ENCODE measurements at regions not wholly inside any gene's neighbourhood (a gene's known extent, or its start where the extent isn't known, plus 50 kb on each side); places are given as distances from the start of the nearest gene placed in this dataset.

- Histone ChIP-seq H3K4me3 (ENCODE audit: insufficient read depth in 1 of 2, low read depth in 1 of 2, low read length in 2 of 2) (no peak overlapping the region), H3K14ac (ENCODE audit: low read length in 2 of 2) (no peak overlapping the region), H3K79me1 (replicated peaks; ENCODE audit: low read length, poor library complexity, severe bottlenecking) (no peaks in the 10 kb centered on the region), H2BK5ac (ENCODE audit: low read depth, low read length, poor library complexity, severe bottlenecking) (no peak overlapping the region), H3K36me3 (ENCODE audit: control insufficient read depth in 1 of 2, insufficient read depth in 2 of 2, low read depth in 1 of 2, low read length in 2 of 2) (no peaks in the 10 kb centered on the region), H4K8ac (ENCODE audit: low read length) (no peak overlapping the region), H2AFZ (ENCODE audit: low read depth, low read length) (no peak overlapping the region), H2BK120ac (ENCODE audit: low read depth, low read length) (no peak overlapping the region), H3K9me3 (ENCODE audit: control insufficient read depth, low read length) (no peaks in the 10 kb centered on the region), H2BK15ac (ENCODE audit: low read depth, poor library complexity, severe bottlenecking) (no peak overlapping the region), H3K9ac (ENCODE audit: low read length) (no peak overlapping the region), H2AK5ac (ENCODE audit: low read length, severe bottlenecking) (no peak overlapping the region), H3K18ac (ENCODE audit: low read depth in 1 of 2, low read length in 2 of 2) (no peak overlapping the region), H3K23ac (ENCODE audit: low read length in 2 of 2) (no peak overlapping the region), H3K27ac (ENCODE audit: low read length, poor library complexity, severe bottlenecking) (no peak overlapping the region), H3K27me3 (ENCODE audit: control insufficient read depth in 1 of 2, insufficient read depth in 1 of 2, low read length in 2 of 2) (no peaks in the 10 kb centered on the region), H3K4ac (ENCODE audit: low read depth in 1 of 2, low read length in 2 of 2) (no peak overlapping the region), H3K4me1 (ENCODE audit: control insufficient read depth, insufficient read depth, low read depth, low read length) (no peaks in the 10 kb centered on the region), H3K4me2 (ENCODE audit: low read length, poor library complexity, severe bottlenecking) (no peak overlapping the region), H4K91ac (ENCODE audit: low read length) (no peak overlapping the region), H2BK12ac (ENCODE audit: low read length in 2 of 2) (no peak overlapping the region)
- DNase-seq: peak; percentile 18
- WGBS: no CpG with 5 or more reads among the region's 1 CpG
Measured at GRCh38 chr6:103797738-103798137, 1062.0 kb downstream of the HACE1 start.

- Histone ChIP-seq H3K27me3 (ENCODE audit: control insufficient read depth in 1 of 2, insufficient read depth in 1 of 2, low read length in 2 of 2) (no peaks in the 10 kb centered on the region), H3K79me1 (replicated peaks; ENCODE audit: low read length, poor library complexity, severe bottlenecking) (no peaks in the 10 kb centered on the region), H4K8ac (ENCODE audit: low read length) (no peak overlapping the region), H3K4me1 (ENCODE audit: control insufficient read depth, insufficient read depth, low read depth, low read length) (no peaks in the 10 kb centered on the region), H3K18ac (ENCODE audit: low read depth in 1 of 2, low read length in 2 of 2) (no peak overlapping the region), H2BK5ac (ENCODE audit: low read depth, low read length, poor library complexity, severe bottlenecking) (no peak overlapping the region), H4K91ac (ENCODE audit: low read length) (no peak overlapping the region), H3K4me2 (ENCODE audit: low read length, poor library complexity, severe bottlenecking) (no peak overlapping the region), H3K9me3 (ENCODE audit: control insufficient read depth, low read length) (no peaks in the 10 kb centered on the region), H2BK120ac (ENCODE audit: low read depth, low read length) (no peak overlapping the region), H3K27ac (ENCODE audit: low read length, poor library complexity, severe bottlenecking) (no peak overlapping the region), H2BK12ac (ENCODE audit: low read length in 2 of 2) (no peak overlapping the region), H3K36me3 (ENCODE audit: control insufficient read depth in 1 of 2, insufficient read depth in 2 of 2, low read depth in 1 of 2, low read length in 2 of 2) (no peaks in the 10 kb centered on the region), H2AFZ (ENCODE audit: low read depth, low read length) (no peak overlapping the region), H2AK5ac (ENCODE audit: low read length, severe bottlenecking) (no peak overlapping the region), H3K4me3 (ENCODE audit: insufficient read depth in 1 of 2, low read depth in 1 of 2, low read length in 2 of 2) (no peak overlapping the region), H3K23ac (ENCODE audit: low read length in 2 of 2) (no peak overlapping the region), H3K14ac (ENCODE audit: low read length in 2 of 2) (no peak overlapping the region), H3K9ac (ENCODE audit: low read length) (no peak overlapping the region), H3K4ac (ENCODE audit: low read depth in 1 of 2, low read length in 2 of 2) (no peak overlapping the region), H2BK15ac (ENCODE audit: low read depth, poor library complexity, severe bottlenecking) (no peak overlapping the region)
- WGBS: no CpG with 5 or more reads among the region's 2 CpGs
- no peak for DNase-seq
Measured at GRCh38 chr6:103791458-103791857, 1068.3 kb downstream of the HACE1 start.

- Histone ChIP-seq H3K27me3 (ENCODE audit: control insufficient read depth in 1 of 2, insufficient read depth in 1 of 2, low read length in 2 of 2) (no peaks in the 10 kb centered on the region), H3K9me3 (ENCODE audit: control insufficient read depth, low read length) (no peaks in the 10 kb centered on the region), H2BK12ac (ENCODE audit: low read length in 2 of 2) (no peak overlapping the region), H3K23ac (ENCODE audit: low read length in 2 of 2) (no peak overlapping the region), H3K36me3 (ENCODE audit: control insufficient read depth in 1 of 2, insufficient read depth in 2 of 2, low read depth in 1 of 2, low read length in 2 of 2) (no peaks in the 10 kb centered on the region), H3K27ac (ENCODE audit: low read length, poor library complexity, severe bottlenecking) (no peak overlapping the region), H4K8ac (ENCODE audit: low read length) (no peak overlapping the region), H3K18ac (ENCODE audit: low read depth in 1 of 2, low read length in 2 of 2) (no peak overlapping the region), H2AFZ (ENCODE audit: low read depth, low read length) (no peak overlapping the region), H3K4me1 (ENCODE audit: control insufficient read depth, insufficient read depth, low read depth, low read length) (no peaks in the 10 kb centered on the region), H3K4me2 (ENCODE audit: low read length, poor library complexity, severe bottlenecking) (no peak overlapping the region), H2BK120ac (ENCODE audit: low read depth, low read length) (no peak overlapping the region), H3K4ac (ENCODE audit: low read depth in 1 of 2, low read length in 2 of 2) (no peak overlapping the region), H3K79me1 (replicated peaks; ENCODE audit: low read length, poor library complexity, severe bottlenecking) (no peaks in the 10 kb centered on the region), H4K91ac (ENCODE audit: low read length) (no peak overlapping the region), H3K4me3 (ENCODE audit: insufficient read depth in 1 of 2, low read depth in 1 of 2, low read length in 2 of 2) (no peak overlapping the region), H3K9ac (ENCODE audit: low read length) (no peak overlapping the region), H3K14ac (ENCODE audit: low read length in 2 of 2) (no peak overlapping the region), H2AK5ac (ENCODE audit: low read length, severe bottlenecking) (no peak overlapping the region), H2BK15ac (ENCODE audit: low read depth, poor library complexity, severe bottlenecking) (no peak overlapping the region), H2BK5ac (ENCODE audit: low read depth, low read length, poor library complexity, severe bottlenecking) (no peak overlapping the region)
- DNase-seq: no peak
- WGBS: 57% methylated on average over 2 of the region's 2 CpGs
Measured at GRCh38 chr6:103784117-103784516, 1075.6 kb downstream of the HACE1 start.

GRCh38 chr6:103783329-103783728 is 1076.4 kb downstream of the HACE1 start:
- Histone ChIP-seq H3K9me3 (ENCODE audit: control insufficient read depth, low read length) (no peaks in the 10 kb centered on the region), H2BK5ac (ENCODE audit: low read depth, low read length, poor library complexity, severe bottlenecking) (no peak overlapping the region), H3K4me2 (ENCODE audit: low read length, poor library complexity, severe bottlenecking) (no peak overlapping the region), H2AFZ (ENCODE audit: low read depth, low read length) (no peak overlapping the region), H3K4ac (ENCODE audit: low read depth in 1 of 2, low read length in 2 of 2) (no peak overlapping the region), H3K27ac (ENCODE audit: low read length, poor library complexity, severe bottlenecking) (no peak overlapping the region), H3K4me1 (ENCODE audit: control insufficient read depth, insufficient read depth, low read depth, low read length) (no peaks in the 10 kb centered on the region), H3K23ac (ENCODE audit: low read length in 2 of 2) (no peak overlapping the region), H2AK5ac (ENCODE audit: low read length, severe bottlenecking) (no peak overlapping the region), H3K4me3 (ENCODE audit: insufficient read depth in 1 of 2, low read depth in 1 of 2, low read length in 2 of 2) (no peak overlapping the region), H3K36me3 (ENCODE audit: control insufficient read depth in 1 of 2, insufficient read depth in 2 of 2, low read depth in 1 of 2, low read length in 2 of 2) (no peaks in the 10 kb centered on the region), H2BK12ac (ENCODE audit: low read length in 2 of 2) (no peak overlapping the region), H3K27me3 (ENCODE audit: control insufficient read depth in 1 of 2, insufficient read depth in 1 of 2, low read length in 2 of 2) (no peaks in the 10 kb centered on the region), H4K91ac (ENCODE audit: low read length) (no peak overlapping the region), H3K9ac (ENCODE audit: low read length) (no peak overlapping the region), H4K8ac (ENCODE audit: low read length) (no peak overlapping the region), H2BK120ac (ENCODE audit: low read depth, low read length) (no peak overlapping the region), H3K14ac (ENCODE audit: low read length in 2 of 2) (no peak overlapping the region), H3K18ac (ENCODE audit: low read depth in 1 of 2, low read length in 2 of 2) (no peak overlapping the region), H3K79me1 (replicated peaks; ENCODE audit: low read length, poor library complexity, severe bottlenecking) (no peaks in the 10 kb centered on the region), H2BK15ac (ENCODE audit: low read depth, poor library complexity, severe bottlenecking) (no peak overlapping the region)
- 83% methylated on average over 4 of the region's 4 CpGs for WGBS
- DNase-seq: no peak

All from mesenchymal stem cell (in vitro differentiated cells and primary cell).